ENCODE measurements at regions not wholly inside any gene's neighbourhood (a gene's known extent, or its start where the extent isn't known, plus 50 kb on each side); places are given as distances from the start of the nearest gene placed in this dataset.

- H3K27ac Mint-ChIP-seq: no peak overlapping the region
- no peak for TF ChIP-seq CTCF (IDR thresholded peaks at IDR 0.05)
- intact Hi-C loops (cut with micrococcal nuclease): no loop called here
- no peaks in the 10 kb centered on the region for H3K27me3 Mint-ChIP-seq
- POLR2A ChIA-PET: no interaction called here
- no peak for DNase-seq
- CTCF ChIA-PET: no interaction called here
- no peaks in the 10 kb centered on the region for H3K36me3 Mint-ChIP-seq (ENCODE audit: low read depth)
- no peak for ATAC-seq
- H3K4me1 Mint-ChIP-seq (ENCODE audit: low read depth): no peaks in the 10 kb centered on the region
- H3K9me3 Mint-ChIP-seq: no peaks in the 10 kb centered on the region
- no peak overlapping the region for H3K4me3 Mint-ChIP-seq
Observed at GRCh38 chr13:67437244-67437643, 207.1 kb upstream of the PCDH9 start.

DNA sequence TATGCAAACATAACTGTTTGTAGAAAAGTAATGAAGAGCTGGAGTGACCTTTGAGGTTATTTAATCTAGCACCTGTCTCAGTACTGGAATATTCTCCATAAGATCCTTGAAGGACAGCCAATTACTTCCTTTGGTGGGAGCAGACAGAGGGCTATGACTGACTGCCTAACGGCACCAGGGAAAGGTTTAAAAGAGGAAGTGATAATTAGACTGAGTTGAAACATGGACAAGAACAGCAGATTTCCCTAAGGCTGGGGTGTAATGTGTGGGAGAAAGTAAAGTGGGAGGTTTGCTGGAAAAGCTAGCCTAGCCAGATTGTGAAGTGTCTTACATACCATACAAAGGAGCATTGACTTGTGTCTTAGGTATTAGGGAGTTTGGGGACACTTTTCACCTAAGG is 191.3 kb upstream of the PCDH9 start:
- peaks cover 3% of the 10 kb centered on the region for H3K9me3 Mint-ChIP-seq
- ChIA-PET POLR2A (no interaction called here), CTCF (no interaction called here)
- H3K4me3 Mint-ChIP-seq: no peak overlapping the region
- no peaks in the 10 kb centered on the region for H3K36me3 Mint-ChIP-seq (ENCODE audit: low read depth)
- no peak for TF ChIP-seq CTCF (IDR thresholded peaks at IDR 0.05)
- H3K27ac Mint-ChIP-seq: no peak overlapping the region
- no peaks in the 10 kb centered on the region for H3K27me3 Mint-ChIP-seq
- DNase-seq (no peak), ATAC-seq (no peak)
- intact Hi-C loops (cut with micrococcal nuclease): no loop called here
- no peaks in the 10 kb centered on the region for H3K4me1 Mint-ChIP-seq (ENCODE audit: low read depth)

- Mint-ChIP-seq H3K27me3 (no peaks in the 10 kb centered on the region), H3K4me3 (no peak overlapping the region), H3K4me1 (ENCODE audit: low read depth) (no peaks in the 10 kb centered on the region), H3K36me3 (ENCODE audit: low read depth) (no peaks in the 10 kb centered on the region), H3K9me3 (no peaks in the 10 kb centered on the region), H3K27ac (no peak overlapping the region)
- ATAC-seq: no peak
- POLR2A ChIA-PET: no interaction called here
- no peak for TF ChIP-seq CTCF (IDR thresholded peaks at IDR 0.05)
- DNase-seq: no peak
- CTCF ChIA-PET: no interaction called here
- intact Hi-C loops (cut with micrococcal nuclease): no loop called here
Observed at GRCh38 chr13:67416047-67416925, 186.2 kb upstream of the PCDH9 start.

DNA sequence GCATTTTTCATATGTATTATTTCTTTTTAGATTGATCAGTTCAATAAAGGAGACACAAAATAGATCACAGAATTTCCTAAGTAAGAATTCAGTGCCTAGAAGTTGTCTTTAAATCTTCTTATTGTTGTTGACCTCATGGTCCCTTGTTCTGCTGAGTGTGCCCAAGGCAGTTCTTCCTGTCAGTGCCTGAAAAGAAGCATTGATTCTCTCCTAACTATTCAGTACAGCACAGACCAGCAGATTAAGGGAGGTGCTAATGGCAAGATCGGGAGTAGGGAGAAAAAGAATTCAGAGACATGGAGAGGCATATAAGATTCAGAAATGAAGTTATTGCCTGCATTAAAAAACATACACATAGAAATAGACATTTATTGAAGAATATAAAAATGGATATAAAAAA is 180.5 kb upstream of the PCDH9 start:
- ATAC-seq (no peak), DNase-seq (no peak)
- no peaks in the 10 kb centered on the region for H3K36me3 Mint-ChIP-seq (ENCODE audit: low read depth)
- ChIA-PET POLR2A (no interaction called here), CTCF (interaction anchor here (0.7 kb wide), 1 partner anchor 1398 kb away, joined by 3 read pairs; no protein-coding TSS in a partner anchor)
- H3K9me3 Mint-ChIP-seq: no peaks in the 10 kb centered on the region
- intact Hi-C loops (cut with micrococcal nuclease): no loop called here
- TF ChIP-seq CTCF (IDR thresholded peaks at IDR 0.05): no peak
- no peaks in the 10 kb centered on the region for H3K27me3 Mint-ChIP-seq
- H3K27ac Mint-ChIP-seq: no peak overlapping the region
- H3K4me3 Mint-ChIP-seq: no peak overlapping the region
- H3K4me1 Mint-ChIP-seq (ENCODE audit: low read depth): no peaks in the 10 kb centered on the region

DNA sequence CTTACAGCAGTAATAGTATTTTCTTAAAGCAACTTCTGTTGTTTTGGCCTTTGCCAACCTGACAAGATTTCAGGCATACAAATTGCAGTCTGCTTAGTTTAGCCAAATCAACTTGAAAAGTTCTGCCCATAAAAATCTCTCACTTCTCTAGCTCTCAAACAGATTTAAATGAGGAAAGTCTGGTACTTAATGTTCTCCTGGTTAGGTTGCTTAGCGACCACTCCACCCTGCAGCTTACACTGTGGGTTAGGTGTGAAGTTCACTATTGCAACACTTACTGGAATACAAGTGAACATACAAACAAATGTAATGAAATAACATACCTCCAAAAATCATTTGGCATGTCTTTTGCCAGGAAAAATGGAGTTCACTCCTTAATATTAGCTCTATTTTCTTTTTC is 178.7 kb upstream of the PCDH9 start:
- POLR2A ChIA-PET: no interaction called here
- no peak overlapping the region for H3K27ac Mint-ChIP-seq

More for the DNA sequence above, 178.7 kb upstream of the PCDH9 start:
- Mint-ChIP-seq H3K4me3 (no peak overlapping the region), H3K36me3 (ENCODE audit: low read depth) (no peaks in the 10 kb centered on the region), H3K9me3 (no peaks in the 10 kb centered on the region), H3K27me3 (no peaks in the 10 kb centered on the region), H3K4me1 (ENCODE audit: low read depth) (no peaks in the 10 kb centered on the region)
- intact Hi-C loops (cut with micrococcal nuclease): no loop called here
- TF ChIP-seq CTCF (IDR thresholded peaks at IDR 0.05): no peak
- no peak for DNase-seq
- CTCF ChIA-PET: no interaction called here
- no peak for ATAC-seq

Data from activated CD8-positive, alpha-beta T cell treated with anti-CD3 and anti-CD28 coated beads for 36 hours (primary cell).